Omental fat pad (tissue), 3 donors: ENCODE measurements at regions not wholly inside any gene's neighbourhood (a gene's known extent, or its start where the extent isn't known, plus 50 kb on each side); places are given as distances from the start of the nearest gene placed in this dataset.

Experiments used
- ATAC-seq: fragments of 150-250 bp; one replicate; pipeline ENCODE4 v1.9.1; 2016; ENCODE audit warnings: mild to moderate bottlenecking, moderate library complexity; ENCODE audit not compliant: low FRiP score
- DNase-seq: peaks from one replicate; pipeline ENCODE4 v3.0.0-alpha.2; 2019; ENCODE audit warnings: low spot score
- TF ChIP-seq, protein P1 (sequence below), 3 donors: fragments of 450-650 bp; IDR thresholded peaks; one replicate each; pipeline ENCODE4 v1.5.1; 2016 to 2017; ENCODE audit warnings: antibody characterized with exemption in 3 of 3, mild to moderate bottlenecking in 3 of 3, moderate library complexity in 2 of 3

DNA sequence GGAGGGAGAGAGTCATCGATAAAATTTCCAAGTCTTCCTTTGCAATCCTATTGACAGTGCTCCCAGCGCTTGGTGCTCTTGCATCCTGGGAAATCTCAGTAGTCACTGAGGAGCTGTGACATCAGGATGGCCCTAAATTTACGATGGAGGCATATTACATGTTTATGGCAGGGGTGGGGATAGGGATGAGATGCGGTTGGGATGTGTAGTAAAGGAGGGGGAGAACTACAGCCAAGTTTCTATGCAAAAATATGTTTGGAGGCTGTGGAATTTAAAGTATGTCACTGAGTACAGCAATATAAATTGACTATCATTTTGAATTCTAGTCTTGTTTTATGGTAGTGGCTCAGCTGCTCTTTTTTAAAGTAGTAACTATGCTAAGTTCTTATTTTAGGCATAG, 544.9 kb downstream of the PKHD1 start:
- ATAC-seq (no peak), DNase-seq (no peak)
- TF ChIP-seq, protein P1, sequence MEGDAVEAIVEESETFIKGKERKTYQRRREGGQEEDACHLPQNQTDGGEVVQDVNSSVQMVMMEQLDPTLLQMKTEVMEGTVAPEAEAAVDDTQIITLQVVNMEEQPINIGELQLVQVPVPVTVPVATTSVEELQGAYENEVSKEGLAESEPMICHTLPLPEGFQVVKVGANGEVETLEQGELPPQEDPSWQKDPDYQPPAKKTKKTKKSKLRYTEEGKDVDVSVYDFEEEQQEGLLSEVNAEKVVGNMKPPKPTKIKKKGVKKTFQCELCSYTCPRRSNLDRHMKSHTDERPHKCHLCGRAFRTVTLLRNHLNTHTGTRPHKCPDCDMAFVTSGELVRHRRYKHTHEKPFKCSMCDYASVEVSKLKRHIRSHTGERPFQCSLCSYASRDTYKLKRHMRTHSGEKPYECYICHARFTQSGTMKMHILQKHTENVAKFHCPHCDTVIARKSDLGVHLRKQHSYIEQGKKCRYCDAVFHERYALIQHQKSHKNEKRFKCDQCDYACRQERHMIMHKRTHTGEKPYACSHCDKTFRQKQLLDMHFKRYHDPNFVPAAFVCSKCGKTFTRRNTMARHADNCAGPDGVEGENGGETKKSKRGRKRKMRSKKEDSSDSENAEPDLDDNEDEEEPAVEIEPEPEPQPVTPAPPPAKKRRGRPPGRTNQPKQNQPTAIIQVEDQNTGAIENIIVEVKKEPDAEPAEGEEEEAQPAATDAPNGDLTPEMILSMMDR (IDR thresholded peaks at IDR 0.05) = no peak

DNA sequence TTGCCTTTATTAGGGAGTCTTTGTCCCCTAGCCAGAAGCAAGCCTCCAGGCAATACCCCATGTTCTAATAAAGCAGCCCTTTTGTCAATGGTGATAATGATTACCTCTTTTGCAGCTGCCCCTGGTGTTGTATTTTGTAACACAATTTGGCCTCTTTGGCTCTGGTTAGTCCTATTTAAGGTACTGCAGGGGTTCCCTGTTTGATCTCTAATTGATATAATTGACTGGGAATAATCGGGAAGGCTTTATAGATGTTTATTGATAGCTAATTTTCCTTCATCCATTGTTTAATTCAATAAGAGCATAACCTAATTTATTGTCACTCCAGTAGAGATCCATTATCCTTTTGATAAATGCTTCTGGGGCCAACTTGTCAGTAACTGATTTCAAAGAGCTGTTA, 537.2 kb downstream of the PKHD1 start:
- DNase-seq = no peak
- ATAC-seq = no peak
- TF ChIP-seq, protein P1 (IDR thresholded peaks at IDR 0.05) = no peak

DNA sequence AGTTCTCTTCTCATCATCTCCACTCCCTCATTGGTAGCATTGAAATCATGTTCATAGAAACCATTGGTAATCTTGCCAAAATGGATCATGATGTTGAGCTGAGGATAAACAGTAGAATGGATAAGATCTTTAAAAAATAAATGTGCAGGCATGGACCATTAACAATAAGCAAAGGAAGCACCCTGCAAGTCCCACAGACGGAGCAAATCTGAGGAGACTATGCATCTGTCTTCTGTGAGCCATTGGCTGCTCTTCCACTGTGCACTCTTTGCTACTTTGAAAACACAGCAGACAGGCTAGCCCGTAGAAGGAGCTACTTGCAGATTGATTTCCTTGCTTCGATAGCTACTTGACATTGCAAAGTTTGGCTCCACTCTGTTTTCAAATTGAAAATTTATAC, 535.0 kb downstream of the PKHD1 start:
- DNase-seq = no peak
- no peak for ATAC-seq
- TF ChIP-seq, protein P1 (IDR thresholded peaks at IDR 0.05) = no peak

DNA sequence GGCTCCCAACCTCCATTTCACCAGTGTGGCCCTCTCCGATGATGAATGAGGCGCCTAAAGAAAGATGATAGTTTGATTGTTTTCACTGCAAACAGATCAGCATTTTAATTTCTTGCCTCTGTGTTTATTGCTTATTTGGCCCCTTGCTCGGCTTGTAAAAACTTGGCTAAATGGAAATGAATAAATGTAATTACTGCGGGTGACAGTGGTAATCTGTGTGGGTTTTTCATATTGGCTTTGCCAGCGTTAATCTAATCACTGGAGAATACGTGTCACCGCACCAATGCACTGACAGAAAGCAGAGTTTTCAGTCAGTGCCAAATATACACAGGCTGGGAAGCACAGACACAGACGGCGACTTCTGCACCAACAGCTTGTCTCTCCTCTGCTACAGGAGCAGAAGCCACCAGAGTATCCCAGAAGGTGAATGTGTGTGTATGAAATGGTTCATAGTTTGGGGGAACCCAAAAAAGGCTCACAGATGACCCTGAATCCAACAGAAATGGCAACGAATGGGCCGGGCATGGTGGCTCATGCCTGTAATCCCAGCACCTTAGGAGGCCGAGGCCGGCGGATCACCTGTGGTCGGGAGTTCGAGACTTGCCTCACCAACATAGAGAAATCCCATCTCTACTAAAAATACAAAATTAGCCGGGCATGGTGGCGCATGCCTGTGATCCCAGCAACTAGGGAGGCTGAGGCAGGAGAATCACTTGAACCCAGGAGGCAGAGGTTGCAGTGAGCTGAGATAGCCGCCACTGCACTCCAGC, 534.0 kb downstream of the PKHD1 start:
- DNase-seq (no peak), ATAC-seq (no peak)
- TF ChIP-seq, protein P1 (IDR thresholded peaks at IDR 0.05) = no peak

DNA sequence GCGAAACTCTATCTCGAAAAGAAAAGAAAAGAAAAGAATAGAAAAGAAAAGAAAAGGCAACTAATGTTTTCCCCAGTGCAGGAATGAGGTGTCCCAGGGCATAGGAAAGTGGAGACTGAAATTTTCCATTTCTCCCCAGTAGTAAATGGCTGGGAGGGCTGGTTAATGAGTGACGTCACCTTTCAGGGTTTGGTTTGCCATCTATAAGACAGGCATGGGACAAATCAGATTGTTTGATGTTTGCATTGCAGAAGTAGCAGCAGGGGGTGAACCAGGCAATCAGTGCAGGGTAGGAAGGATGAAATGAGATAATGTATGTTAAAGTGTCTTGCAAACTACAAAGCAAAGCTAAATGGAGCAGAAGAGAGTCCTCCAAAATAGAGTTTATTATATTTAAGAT, 533.4 kb downstream of the PKHD1 start:
- no peak for ATAC-seq
- TF ChIP-seq, protein P1 (IDR thresholded peaks at IDR 0.05) = no peak
- DNase-seq = no peak

DNA sequence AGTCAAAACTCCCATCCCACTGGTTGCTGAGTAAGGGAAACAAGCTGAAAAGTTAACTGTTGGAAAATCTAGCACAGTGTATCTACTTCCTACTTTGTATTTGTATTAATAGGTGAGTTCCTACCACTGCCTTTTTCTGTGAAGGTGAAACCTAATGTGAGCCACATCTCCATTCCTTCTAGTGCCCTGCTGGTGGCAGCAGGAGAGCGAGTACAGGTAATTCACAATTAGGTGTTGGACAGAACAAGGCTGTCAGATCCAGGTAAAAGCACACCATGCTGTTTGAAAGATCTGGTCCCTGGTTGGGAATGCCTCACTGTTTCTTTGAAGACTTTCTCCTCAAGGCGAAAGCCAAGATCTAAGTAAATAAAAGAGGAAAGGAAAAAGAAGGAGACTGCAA, 528.4 kb downstream of the PKHD1 start:
- DNase-seq (no peak), ATAC-seq (no peak)
- TF ChIP-seq, protein P1 (IDR thresholded peaks at IDR 0.05) = no peak

DNA sequence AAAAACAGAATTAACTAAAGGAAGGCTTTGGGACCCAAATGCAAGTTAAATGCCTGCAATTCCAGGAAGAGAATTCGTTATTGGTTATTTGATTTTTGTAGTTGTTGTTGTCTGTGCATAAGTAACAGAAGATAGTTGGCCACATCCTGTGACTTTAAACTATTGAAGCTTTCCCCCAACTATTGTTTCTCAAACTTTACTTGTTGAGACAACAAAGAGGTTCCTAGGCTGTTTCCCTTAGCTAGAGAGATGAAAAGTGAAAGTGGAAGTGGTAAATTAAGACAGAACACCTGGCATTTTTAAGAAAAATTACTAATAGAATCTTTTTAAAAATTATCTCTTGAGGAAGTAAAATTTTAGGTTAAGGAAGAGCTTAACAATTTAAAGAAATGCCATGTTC, 525.2 kb downstream of the PKHD1 start:
- ATAC-seq = no peak
- TF ChIP-seq, protein P1 (IDR thresholded peaks at IDR 0.05) = no peak

More for the DNA sequence above, 525.2 kb downstream of the PKHD1 start:
- DNase-seq = no peak
